OCI-LY3 (cell line): ENCODE measurements at regions not wholly inside any gene's neighbourhood (a gene's known extent, or its start where the extent isn't known, plus 50 kb on each side); places are given as distances from the start of the nearest gene placed in this dataset.

Experiments used
- H2AFZ ChIP-seq: fragments of 200-600, 300-600 bp; shearing (Covaris generic); 2 replicates; pipeline ENCODE4 v1.6.0; 2014; ENCODE audit warnings: antibody characterized with exemption, low read depth, low read length
- H3K27ac ChIP-seq: fragments of 200-600, 300-600 bp; sonication (generic); 2 replicates; pipeline ENCODE4 v1.5.1; 2014; ENCODE audit warnings: mild to moderate bottlenecking, low read length, moderate library complexity, mixed read lengths
- H3K27me3 ChIP-seq: fragments of 200-600, 300-600 bp; sonication (generic); 2 replicates; pipeline ENCODE4 v1.6.1; 2014; ENCODE audit warnings: low read depth, low read length, mixed read lengths
- H3K36me3 ChIP-seq: fragments of 200-600, 300-600 bp; sonication (generic); replicated peaks from 2 replicates; pipeline ENCODE3; 2014; ENCODE audit warnings: low read depth, low read length, mixed read lengths
- H3K4me1 ChIP-seq: fragments of 300-600, 200-600 bp; sonication (generic); 2 replicates; pipeline ENCODE4 v1.6.1; 2014; ENCODE audit warnings: low read length, mixed read lengths
- H3K4me2 ChIP-seq: fragments of 200-600, 300-600 bp; sonication (generic); 2 replicates; pipeline ENCODE4 v1.6.1; 2014; ENCODE audit warnings: low read length, mixed read lengths
- H3K4me3 ChIP-seq: fragments of 300-600, 200-600 bp; sonication (generic); 2 replicates; pipeline ENCODE4 v1.5.1; 2014; ENCODE audit warnings: antibody characterized with exemption, mild to moderate bottlenecking, low read length, moderate library complexity
- H3K79me2 ChIP-seq: fragments of 300-600, 200-600 bp; shearing (Covaris generic); 2 replicates; pipeline ENCODE4 v1.6.1; 2014; ENCODE audit warnings: mild to moderate bottlenecking, low read length, mixed read lengths
- H3K9ac ChIP-seq: fragments of 300-600, 200-600 bp; shearing (Covaris generic); 2 replicates; pipeline ENCODE4 v1.6.0; 2014; ENCODE audit warnings: mild to moderate bottlenecking, low read length, moderate library complexity
- H3K9me3 ChIP-seq: fragments of 200-600, 300-600 bp; shearing (Covaris generic); 2 replicates; pipeline ENCODE4 v1.6.1; 2014; ENCODE audit warnings: low read length, mixed read lengths; ENCODE audit not compliant: insufficient read depth
- H4K20me1 ChIP-seq: fragments of 200-600, 300-600 bp; sonication (generic); 2 replicates; pipeline ENCODE4 v1.6.1; 2016; ENCODE audit warnings: low read length, mixed read lengths; ENCODE audit not compliant: insufficient read depth
- CTCF ChIP-seq: fragments of 200-600, 300-600 bp; sonication (generic); IDR thresholded peaks from 2 replicates; pipeline ENCODE4 v1.5.1; 2014; ENCODE audit warnings: antibody characterized with exemption, low read length, low read depth
- EZH2phosphoT487 ChIP-seq: fragments of 200-600 bp; shearing (Covaris generic); IDR thresholded peaks from 2 replicates; pipeline ENCODE4 v1.6.1; 2018; ENCODE audit warnings: antibody characterized with exemption, mixed run types, low read depth

- H3K4me3 ChIP-seq: no peak overlapping the region
- no peak for TF ChIP-seq CTCF
- TF ChIP-seq EZH2phosphoT487: no peak
- no peaks in the 10 kb centered on the region for H4K20me1 ChIP-seq
- no peaks in the 10 kb centered on the region for H3K79me2 ChIP-seq
- no peak overlapping the region for H3K9ac ChIP-seq
- no peaks in the 10 kb centered on the region for H3K4me1 ChIP-seq
- H2AFZ ChIP-seq: no peak overlapping the region
- no peaks in the 10 kb centered on the region for H3K9me3 ChIP-seq
- no peaks in the 10 kb centered on the region for H3K36me3 ChIP-seq
- H3K27ac ChIP-seq: no peak overlapping the region
- H3K4me2 ChIP-seq: no peak overlapping the region
- H3K27me3 ChIP-seq: no peaks in the 10 kb centered on the region
Observed at GRCh38 chrX:94430091-94430490, 756.1 kb downstream of the FAM133A start.

DNA sequence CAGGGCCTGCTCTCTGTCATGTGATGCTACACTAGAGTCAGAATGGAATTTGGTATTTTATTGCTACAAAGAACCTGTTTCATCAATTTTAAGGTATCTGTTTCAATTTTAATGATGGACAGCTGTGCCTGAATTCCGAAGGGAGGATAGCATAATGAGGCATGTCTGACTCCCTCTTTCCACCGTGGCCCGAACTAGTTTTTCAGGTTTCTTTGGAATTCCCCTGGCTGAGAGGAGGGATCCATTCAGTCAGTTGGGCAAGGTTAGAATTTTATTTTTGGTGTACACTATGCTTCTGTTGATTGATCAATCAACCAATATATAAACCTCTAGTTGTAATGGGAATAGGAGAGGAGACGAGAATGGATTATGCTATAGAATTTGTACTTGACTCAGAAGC, 761.8 kb downstream of the FAM133A start:
- no peaks in the 10 kb centered on the region for H3K36me3 ChIP-seq
- H3K9me3 ChIP-seq: no peaks in the 10 kb centered on the region
- no peak overlapping the region for H3K27ac ChIP-seq
- H3K4me2 ChIP-seq: no peak overlapping the region
- no peaks in the 10 kb centered on the region for H4K20me1 ChIP-seq
- TF ChIP-seq CTCF (no peak), EZH2phosphoT487 (no peak)
- H3K4me3 ChIP-seq: no peak overlapping the region
- H3K27me3 ChIP-seq: no peaks in the 10 kb centered on the region
- no peaks in the 10 kb centered on the region for H3K79me2 ChIP-seq
- no peak overlapping the region for H3K9ac ChIP-seq
- H2AFZ ChIP-seq: no peak overlapping the region
- H3K4me1 ChIP-seq: no peaks in the 10 kb centered on the region

DNA sequence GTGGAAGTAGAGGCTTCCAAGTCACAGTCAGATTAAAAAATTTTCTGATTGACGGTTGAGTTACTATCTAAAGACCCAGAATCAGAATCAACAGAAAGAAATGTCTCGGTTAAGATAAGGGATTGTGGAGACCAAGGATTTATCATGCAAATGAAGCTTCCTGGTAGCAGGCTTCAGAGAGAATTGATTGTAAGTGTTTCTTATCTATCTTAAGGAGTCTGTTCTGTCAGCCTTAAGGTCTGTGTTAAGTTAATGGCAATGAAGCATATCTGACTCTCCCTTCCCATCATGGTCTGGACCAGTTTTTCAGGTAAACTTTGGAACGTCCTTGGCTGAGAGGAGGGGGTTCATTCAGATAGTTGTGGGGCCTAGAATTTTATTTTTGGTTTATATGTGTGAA, 780.2 kb downstream of the FAM133A start:
- H3K27me3 ChIP-seq: no peaks in the 10 kb centered on the region
- H3K4me2 ChIP-seq: no peak overlapping the region
- H3K9me3 ChIP-seq: no peaks in the 10 kb centered on the region
- H2AFZ ChIP-seq: no peak overlapping the region
- TF ChIP-seq EZH2phosphoT487 (no peak), CTCF (no peak)
- no peaks in the 10 kb centered on the region for H3K4me1 ChIP-seq
- H3K79me2 ChIP-seq: no peaks in the 10 kb centered on the region
- no peaks in the 10 kb centered on the region for H4K20me1 ChIP-seq
- no peak overlapping the region for H3K27ac ChIP-seq
- no peak overlapping the region for H3K9ac ChIP-seq
- no peaks in the 10 kb centered on the region for H3K36me3 ChIP-seq
- no peak overlapping the region for H3K4me3 ChIP-seq

DNA sequence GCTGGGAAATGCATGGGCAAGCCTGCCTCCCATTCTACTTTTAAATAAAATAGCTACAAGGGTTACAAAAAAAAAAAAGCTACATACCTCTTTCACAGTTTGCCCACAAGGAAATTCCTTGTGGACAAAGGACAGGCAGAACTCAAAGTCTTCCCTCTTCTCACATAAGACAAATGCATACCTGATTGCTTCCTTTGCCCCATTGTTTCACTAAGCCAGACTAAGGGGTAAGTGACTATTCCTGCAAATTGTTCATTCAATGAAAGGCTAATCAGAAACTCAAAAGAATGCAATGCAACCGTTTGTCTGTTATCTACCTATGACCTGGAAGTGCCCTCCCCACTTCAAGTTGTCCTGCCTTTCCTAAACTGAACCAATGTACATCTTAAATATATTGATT, 780.6 kb downstream of the FAM133A start:
- no peaks in the 10 kb centered on the region for H3K36me3 ChIP-seq
- H3K9ac ChIP-seq: no peak overlapping the region
- H3K4me2 ChIP-seq: no peak overlapping the region
- H3K79me2 ChIP-seq: no peaks in the 10 kb centered on the region
- H3K4me3 ChIP-seq: no peak overlapping the region
- no peaks in the 10 kb centered on the region for H3K9me3 ChIP-seq
- no peaks in the 10 kb centered on the region for H4K20me1 ChIP-seq
- TF ChIP-seq EZH2phosphoT487: no peak
- no peak for TF ChIP-seq CTCF
- no peak overlapping the region for H2AFZ ChIP-seq
- H3K27ac ChIP-seq: no peak overlapping the region
- H3K27me3 ChIP-seq: no peaks in the 10 kb centered on the region
- no peaks in the 10 kb centered on the region for H3K4me1 ChIP-seq
